Heart right ventricle (tissue), 16 donors: ENCODE measurements at regions not wholly inside any gene's neighbourhood (a gene's known extent, or its start where the extent isn't known, plus 50 kb on each side); places are given as distances from the start of the nearest gene placed in this dataset.

Experiments
- ATAC-seq, 8 donors: fragments of 200-7000 bp; cut with Tn5 transposase; one replicate each; pipeline ENCODE4 v1.9.1; 2020; ENCODE audit warnings: mild to moderate bottlenecking in 8 of 8, moderate library complexity in 8 of 8, moderate number of reproducible peaks in 1 of 8
- DNase-seq, 2 donors: peaks; one replicate each; pipeline ENCODE4 v3.0.0-alpha.2; 2020
- H3K27ac ChIP-seq, 10 donors: fragments of 200-600 bp; sonication (generic) in 2 of 10; one replicate each; pipeline versions ENCODE4 v1.5.0 to v1.8.0; 2020 to 2022; ENCODE audit warnings: mild to moderate bottlenecking in 3 of 10
- H3K27me3 ChIP-seq, 7 donors: fragments of 200-600 bp; one replicate each; pipeline ENCODE4 v1.8.0; 2021 to 2022; ENCODE audit warnings: mild to moderate bottlenecking in 2 of 7
- H3K36me3 ChIP-seq, 9 donors: fragments of 200-600 bp; sonication (generic) in 1 of 9; one replicate each; pipeline versions ENCODE4 v1.5.0 to v1.8.0; 2020 to 2022; ENCODE audit warnings: mild to moderate bottlenecking in 2 of 9
- H3K4me1 ChIP-seq, 9 donors: fragments of 200-600 bp; sonication (generic) in 1 of 9; one replicate each; pipeline versions ENCODE4 v1.5.0 to v1.8.0; 2020 to 2022; ENCODE audit warnings: mild to moderate bottlenecking in 4 of 9
- H3K4me3 ChIP-seq, 10 donors: fragments of 200-600 bp; sonication (generic) in 2 of 10; one replicate each; pipeline versions ENCODE4 v1.5.0 to v1.8.0; 2020 to 2022; ENCODE audit warnings: mild to moderate bottlenecking in 7 of 10, moderate library complexity in 2 of 10
- H3K9me3 ChIP-seq, 11 donors: fragments of 200-600 bp in 10 of 11; sonication (generic) in 2 of 11; one replicate each; pipeline versions ENCODE4 v1.5.0 to v1.8.0; 2013 to 2022; ENCODE audit warnings: mild to moderate bottlenecking in 2 of 11, control low read depth in 1 of 11, moderate library complexity in 1 of 11
- WGBS, 2 donors: extraction: QIAGEN DNeasy Blood & Tissue Kit; methylation state at CpG; one replicate each; pipeline ENCODE4 v1.1.7; 2013; ENCODE audit warnings: inconsistent platforms in 1 of 2; 5-methylcytosine and 5-hydroxymethylcytosine counted together
- intact Hi-C, 10 donors: fragments of 100-400 bp; cut with DNase I; formaldehyde crosslinking; loops; one replicate each; pipeline versions ENCODE4 v1.11.1 to v1.14.2; 2022
- TF ChIP-seq, protein P1 (sequence below), 9 donors: fragments of 200-600 bp; sonication (generic) in 2 of 9; IDR thresholded peaks; one replicate each; pipeline versions ENCODE4 v1.5.0 to v1.8.0; 2021 to 2022; ENCODE audit warnings: antibody characterized with exemption in 9 of 9, mild to moderate bottlenecking in 5 of 9, moderate library complexity in 1 of 9
- donor health status: Arrhythmogenic right ventricular cardiomyopathy.
- donor health status: ischemic (EF 13 %, LVEDD 7.1; RV severe dilation, severe dysfunction).
- donor health status: healthy with polysubstance abuse.
- donor health status: DM: no; HTN: yes; CAD: no.
- donor health status: DM: no; HTN: no; CAD: no.
- donor health status: ischemic (EF 25% LVEDD 6.9; RV normal size, moderate dysfunction).
- donor health status: ischemic (EF 25% LVEDD 5.7; RV mildly dilated, moderate dysfunction).
- donor health status: healthy.
- donor health status: DM: yes; HTN: yes; CAD: no.
- donor health status: Ischemic cardiomyopathy.
- donor health status: ischemic (EF 35%, LVEDD 5.7; RV mildly dilated, moderate dysfunction).
- donor health status: nonischemic (EF 11% LVEDD 7.7; RV severe dilation, severe dysfunction).
- donor health status: DM: yes; HTN: yes; CAD: no.
- donor health status: PGD.
- donor health status: ischemic (EF 29% LVEDD 5.4; RV normal size, mild dysfunction).
- donor health status: nonischemic (EF 23%, LVEDD 6.1; RV moderate dilation, normal function).

DNA sequence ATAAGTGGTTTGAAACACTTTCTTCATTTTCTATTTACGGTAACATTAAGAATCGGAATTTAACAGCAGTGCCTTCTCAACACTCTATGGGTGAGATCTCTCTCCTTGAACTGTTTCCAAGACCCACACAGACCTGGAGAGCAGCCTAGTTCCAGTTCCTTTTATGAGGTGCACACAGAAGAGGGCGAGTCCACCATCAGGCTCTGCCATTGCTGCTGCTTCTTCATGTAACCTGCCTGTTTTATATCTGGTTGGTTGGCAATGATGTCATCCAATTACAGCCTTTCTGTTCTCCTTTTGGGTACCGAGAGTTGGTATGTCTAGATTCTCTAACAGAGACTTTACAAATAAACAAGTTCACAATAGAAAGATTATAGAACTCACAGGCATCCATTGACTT is 225.7 kb downstream of the UTP18 start:
- no peak for ATAC-seq
- intact Hi-C loops: no loop called here
- Histone ChIP-seq H3K27ac (no peak overlapping the region), H3K27me3 (peaks cover 0 to 9% (median 4%) of the 10 kb centered on the region in 7 donors), H3K36me3 (no peaks in the 10 kb centered on the region), H3K4me1 (no peaks in the 10 kb centered on the region), H3K4me3 (no peak overlapping the region), H3K9me3 (peaks cover 0 to 16% (median 10%) of the 10 kb centered on the region in 11 donors)
- WGBS, 2 donors: 56 to 61% methylated on average over 4 of the region's 4 CpGs
- TF ChIP-seq, protein P1, sequence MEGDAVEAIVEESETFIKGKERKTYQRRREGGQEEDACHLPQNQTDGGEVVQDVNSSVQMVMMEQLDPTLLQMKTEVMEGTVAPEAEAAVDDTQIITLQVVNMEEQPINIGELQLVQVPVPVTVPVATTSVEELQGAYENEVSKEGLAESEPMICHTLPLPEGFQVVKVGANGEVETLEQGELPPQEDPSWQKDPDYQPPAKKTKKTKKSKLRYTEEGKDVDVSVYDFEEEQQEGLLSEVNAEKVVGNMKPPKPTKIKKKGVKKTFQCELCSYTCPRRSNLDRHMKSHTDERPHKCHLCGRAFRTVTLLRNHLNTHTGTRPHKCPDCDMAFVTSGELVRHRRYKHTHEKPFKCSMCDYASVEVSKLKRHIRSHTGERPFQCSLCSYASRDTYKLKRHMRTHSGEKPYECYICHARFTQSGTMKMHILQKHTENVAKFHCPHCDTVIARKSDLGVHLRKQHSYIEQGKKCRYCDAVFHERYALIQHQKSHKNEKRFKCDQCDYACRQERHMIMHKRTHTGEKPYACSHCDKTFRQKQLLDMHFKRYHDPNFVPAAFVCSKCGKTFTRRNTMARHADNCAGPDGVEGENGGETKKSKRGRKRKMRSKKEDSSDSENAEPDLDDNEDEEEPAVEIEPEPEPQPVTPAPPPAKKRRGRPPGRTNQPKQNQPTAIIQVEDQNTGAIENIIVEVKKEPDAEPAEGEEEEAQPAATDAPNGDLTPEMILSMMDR (IDR thresholded peaks at IDR 0.05): no peak
- DNase-seq: no peak

DNA sequence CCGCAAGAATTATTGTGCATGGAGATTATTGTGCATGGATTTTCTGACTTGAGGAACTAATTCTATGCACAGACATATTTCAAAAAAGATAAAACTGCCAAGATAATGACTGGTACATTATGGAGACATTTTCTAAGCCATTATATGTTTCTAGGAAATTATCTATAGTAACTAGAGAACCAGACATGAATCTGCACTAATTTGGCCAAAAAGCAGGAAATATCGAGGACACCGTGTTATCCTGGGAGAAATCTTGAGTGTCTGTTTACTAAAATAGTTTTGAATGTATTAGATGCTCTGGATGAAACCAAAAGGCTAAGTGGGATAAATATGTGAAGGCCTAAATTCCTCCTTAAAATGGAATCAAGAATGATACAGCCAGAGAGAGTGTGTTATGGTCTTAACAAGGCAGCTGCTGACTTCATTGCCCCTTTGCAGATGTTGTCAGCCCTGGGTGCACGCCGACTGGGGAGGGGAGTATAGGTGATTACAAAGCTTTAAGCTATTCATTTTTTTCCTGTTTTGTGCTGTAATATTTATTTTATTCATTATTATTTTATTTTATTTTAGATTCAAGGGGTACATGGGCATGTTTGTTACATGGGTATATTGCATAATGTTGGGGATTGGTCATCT is 226.7 kb downstream of the UTP18 start:
- ATAC-seq (no peak), DNase-seq (no peak)
- Histone ChIP-seq H3K27me3 (peaks cover 0 to 9% (median 4%) of the 10 kb centered on the region in 7 donors), H3K36me3 (no peaks in the 10 kb centered on the region), H3K4me3 (no peak overlapping the region), H3K4me1 (no peaks in the 10 kb centered on the region), H3K9me3 (peaks cover 0 to 7% (median 2%) of the 10 kb centered on the region in 11 donors), H3K27ac (no peak overlapping the region)
- 90 to 91% methylated on average over 5 of the region's 5 CpGs for WGBS, 2 donors
- TF ChIP-seq, protein P1 (IDR thresholded peaks at IDR 0.05): no peak
- intact Hi-C loops: no loop called here

DNA sequence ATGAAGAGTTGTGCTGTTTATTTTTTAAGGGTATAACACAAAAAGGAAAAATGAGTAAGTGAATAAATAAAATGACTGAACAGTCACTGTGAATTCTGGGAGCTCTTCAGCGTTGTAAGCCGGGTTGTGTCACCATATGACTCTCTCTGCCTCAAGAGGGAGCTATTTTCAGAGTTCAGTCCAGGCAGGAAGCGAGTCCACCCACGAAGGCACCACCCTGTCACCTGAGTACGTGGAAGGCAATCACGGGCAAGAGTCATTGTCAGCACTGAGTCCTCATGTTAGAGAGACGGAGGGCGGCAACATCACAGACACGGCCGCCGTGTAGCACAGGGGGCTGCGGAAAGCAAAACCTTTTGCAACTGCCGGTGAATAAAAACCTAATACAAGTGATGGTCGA is 227.6 kb downstream of the UTP18 start:
- peaks cover 0 to 9% (median 4%) of the 10 kb centered on the region in 7 donors for H3K27me3 ChIP-seq
- TF ChIP-seq, protein P1 (IDR thresholded peaks at IDR 0.05): no peak
- H3K4me3 ChIP-seq: no peak overlapping the region
- no peaks in the 10 kb centered on the region for H3K9me3 ChIP-seq
- WGBS, 2 donors: 43% methylated on average over 14 of the region's 14 CpGs
- DNase-seq (no peak), ATAC-seq (no peak)
- no peaks in the 10 kb centered on the region for H3K36me3 ChIP-seq
- H3K4me1 ChIP-seq: no peaks in the 10 kb centered on the region
- no peak overlapping the region for H3K27ac ChIP-seq
- intact Hi-C loops: no loop called here

DNA sequence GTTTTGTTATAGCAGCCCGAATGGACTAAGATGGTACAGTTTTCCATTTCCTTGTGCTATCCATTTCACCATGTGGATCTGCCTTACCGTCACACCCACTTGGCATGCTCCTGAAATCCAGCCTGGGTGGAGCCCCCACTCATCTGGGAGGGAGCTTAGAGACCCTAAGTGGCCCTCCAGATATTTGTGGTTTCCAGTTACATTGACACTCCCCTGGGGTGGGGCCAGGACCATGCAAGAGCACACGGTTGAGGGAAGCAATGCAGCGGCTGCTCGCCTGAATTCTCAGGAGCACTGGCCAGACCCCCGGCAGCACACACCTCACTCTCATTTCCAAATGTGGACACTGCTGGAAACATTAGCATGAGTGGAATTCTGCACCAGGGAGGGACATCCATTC is 231.1 kb downstream of the UTP18 start:
- TF ChIP-seq, protein P1 (IDR thresholded peaks at IDR 0.05): no peak
- WGBS, 2 donors: 76 to 82% methylated on average over 6 of the region's 6 CpGs
- no peak for DNase-seq
- no peak for ATAC-seq
- H3K4me3 ChIP-seq: no peak overlapping the region
- H3K27me3 ChIP-seq: peaks cover 0 to 9% (median 4%) of the 10 kb centered on the region in 7 donors
- H3K27ac ChIP-seq: no peak overlapping the region
- H3K9me3 ChIP-seq: no peaks in the 10 kb centered on the region
- no peaks in the 10 kb centered on the region for H3K36me3 ChIP-seq
- H3K4me1 ChIP-seq: no peaks in the 10 kb centered on the region
- intact Hi-C loops: no loop called here
